ENCODE measurements at regions not wholly inside any gene's neighbourhood (a gene's known extent, or its start where the extent isn't known, plus 50 kb on each side); places are given as distances from the start of the nearest gene placed in this dataset.

GRCh38 chr15:35229085-35229484 lies 144.0 kb upstream of the NANOGP8 start:
- no peak for TF ChIP-seq CTCF (IDR thresholded peaks at IDR 0.05; ENCODE audit: insufficient read depth, low read length, poor library complexity, severe bottlenecking)
- no peak for DNase-seq (ENCODE audit: extremely low read depth, insufficient read length)
- H3K4me3 ChIP-seq (replicated peaks; ENCODE audit: low read depth, low read length): no peak overlapping the region
- no peaks in the 10 kb centered on the region for H3K27me3 ChIP-seq (replicated peaks; ENCODE audit: control insufficient read depth, insufficient read depth, low read length)
- no peaks in the 10 kb centered on the region for H3K36me3 ChIP-seq (ENCODE audit: control insufficient read depth, insufficient read depth, low read length)

GRCh38 chr15:35218215-35218614 lies 133.1 kb upstream of the NANOGP8 start:
- DNase-seq (ENCODE audit: extremely low read depth, insufficient read length): no peak
- H3K27me3 ChIP-seq (replicated peaks; ENCODE audit: control insufficient read depth, insufficient read depth, low read length): no peaks in the 10 kb centered on the region
- no peak for TF ChIP-seq CTCF (IDR thresholded peaks at IDR 0.05; ENCODE audit: insufficient read depth, low read length, poor library complexity, severe bottlenecking)
- no peaks in the 10 kb centered on the region for H3K36me3 ChIP-seq (ENCODE audit: control insufficient read depth, insufficient read depth, low read length)
- H3K4me3 ChIP-seq (replicated peaks; ENCODE audit: low read depth, low read length): no peak overlapping the region

DNA sequence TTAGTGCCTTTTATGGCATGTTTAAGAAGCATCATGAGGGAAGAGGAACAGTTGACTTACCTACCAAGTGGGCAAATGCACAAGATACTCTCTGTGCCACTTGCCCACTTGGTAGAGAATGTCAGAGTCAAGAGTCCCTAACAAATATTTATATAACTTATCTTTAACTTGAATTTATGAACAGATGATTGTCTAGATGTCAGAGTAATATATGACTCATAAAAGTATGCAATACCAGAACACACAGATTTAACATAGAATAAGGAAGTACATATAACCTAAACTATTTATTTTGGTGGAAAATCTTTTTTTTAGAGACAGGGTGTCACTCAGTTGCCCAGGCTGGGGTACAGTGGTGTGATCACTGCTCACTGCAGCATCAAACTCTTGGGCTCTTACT lies 130.0 kb upstream of the NANOGP8 start:
- H3K4me3 ChIP-seq (replicated peaks; ENCODE audit: low read depth, low read length): no peak overlapping the region
- DNase-seq (ENCODE audit: extremely low read depth, insufficient read length): no peak
- no peak for TF ChIP-seq CTCF (IDR thresholded peaks at IDR 0.05; ENCODE audit: insufficient read depth, low read length, poor library complexity, severe bottlenecking)
- H3K27me3 ChIP-seq (replicated peaks; ENCODE audit: control insufficient read depth, insufficient read depth, low read length): no peaks in the 10 kb centered on the region
- no peaks in the 10 kb centered on the region for H3K36me3 ChIP-seq (ENCODE audit: control insufficient read depth, insufficient read depth, low read length)

GRCh38 chr15:35211240-35211902 lies 126.3 kb upstream of the NANOGP8 start:
- Histone ChIP-seq H3K4me3 (replicated peaks; ENCODE audit: low read depth, low read length) (no peak overlapping the region), H3K27me3 (replicated peaks; ENCODE audit: control insufficient read depth, insufficient read depth, low read length) (no peaks in the 10 kb centered on the region), H3K36me3 (ENCODE audit: control insufficient read depth, insufficient read depth, low read length) (no peaks in the 10 kb centered on the region)
- TF ChIP-seq CTCF (IDR thresholded peaks at IDR 0.05; ENCODE audit: insufficient read depth, low read length, poor library complexity, severe bottlenecking): no peak
- DNase-seq (ENCODE audit: extremely low read depth, insufficient read length): no peak

GRCh38 chr15:35210370-35210769 lies 125.3 kb upstream of the NANOGP8 start:
- Histone ChIP-seq H3K27me3 (replicated peaks; ENCODE audit: control insufficient read depth, insufficient read depth, low read length) (no peaks in the 10 kb centered on the region), H3K36me3 (ENCODE audit: control insufficient read depth, insufficient read depth, low read length) (no peaks in the 10 kb centered on the region), H3K4me3 (replicated peaks; ENCODE audit: low read depth, low read length) (no peak overlapping the region)
- no peak for DNase-seq (ENCODE audit: extremely low read depth, insufficient read length)
- TF ChIP-seq CTCF (IDR thresholded peaks at IDR 0.05; ENCODE audit: insufficient read depth, low read length, poor library complexity, severe bottlenecking): no peak

DNA sequence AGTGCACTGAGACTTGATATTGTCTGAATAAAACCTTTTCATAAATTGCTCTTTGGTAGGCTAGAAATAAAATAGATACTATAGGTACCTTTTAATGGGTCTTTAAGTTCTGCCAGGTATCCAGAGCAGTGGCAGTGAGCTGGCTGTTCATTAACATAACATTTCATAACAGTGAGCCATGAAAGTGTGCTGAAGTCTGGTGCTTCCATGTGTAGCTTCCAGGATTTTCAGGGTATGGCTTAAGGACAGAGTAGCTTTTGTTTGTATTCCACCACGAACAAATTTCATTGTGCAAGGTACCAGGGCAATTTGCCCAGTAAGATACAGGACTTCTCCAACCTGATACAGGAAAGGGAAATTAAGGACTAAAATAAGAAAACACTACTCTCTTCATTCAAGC lies 124.7 kb upstream of the NANOGP8 start:
- H3K4me3 ChIP-seq (replicated peaks; ENCODE audit: low read depth, low read length): no peak overlapping the region
- no peak for TF ChIP-seq CTCF (IDR thresholded peaks at IDR 0.05; ENCODE audit: insufficient read depth, low read length, poor library complexity, severe bottlenecking)
- no peaks in the 10 kb centered on the region for H3K36me3 ChIP-seq (ENCODE audit: control insufficient read depth, insufficient read depth, low read length)
- no peak for DNase-seq (ENCODE audit: extremely low read depth, insufficient read length)
- no peaks in the 10 kb centered on the region for H3K27me3 ChIP-seq (replicated peaks; ENCODE audit: control insufficient read depth, insufficient read depth, low read length)
